ENCODE measurements at regions not wholly inside any gene's neighbourhood (a gene's known extent, or its start where the extent isn't known, plus 50 kb on each side); places are given as distances from the start of the nearest gene placed in this dataset.

- DNase-seq (ENCODE audit: low spot score), result no peak
Measured at GRCh38 chr5:167503926-167504720, 787.3 kb upstream of the WWC1 start.

- no peak for DNase-seq (ENCODE audit: low spot score)
Measured at GRCh38 chr5:167507463-167508233, 783.8 kb upstream of the WWC1 start.

GRCh38 chr5:167509076-167509475 is 782.4 kb upstream of the WWC1 start:
- DNase-seq (ENCODE audit: low spot score), result no peak

GRCh38 chr5:167511276-167511675 is 780.2 kb upstream of the WWC1 start:
- no peak for DNase-seq (ENCODE audit: low spot score)

- no peak for DNase-seq (ENCODE audit: low spot score)
Measured at GRCh38 chr5:167512111-167512510, 779.3 kb upstream of the WWC1 start.

GRCh38 chr5:167513381-167513780 is 778.1 kb upstream of the WWC1 start:
- no peak for DNase-seq (ENCODE audit: low spot score)

GRCh38 chr5:167514461-167514860 is 777.0 kb upstream of the WWC1 start:
- DNase-seq (ENCODE audit: low spot score), result no peak

GRCh38 chr5:167525004-167525403 is 766.4 kb upstream of the WWC1 start:
- no peak for DNase-seq (ENCODE audit: low spot score)

- DNase-seq (ENCODE audit: low spot score), result no peak
Measured at GRCh38 chr5:167528651-167529050, 762.8 kb upstream of the WWC1 start.

GRCh38 chr5:167530548-167530947 is 760.9 kb upstream of the WWC1 start:
- DNase-seq (ENCODE audit: low spot score), result no peak

- DNase-seq (ENCODE audit: low spot score), result no peak
Measured at GRCh38 chr5:167533814-167534795, 757.3 kb upstream of the WWC1 start.

- no peak for DNase-seq (ENCODE audit: low spot score)
Measured at GRCh38 chr5:167539747-167540146, 751.7 kb upstream of the WWC1 start.

GRCh38 chr5:167546270-167546669 is 745.2 kb upstream of the WWC1 start:
- DNase-seq (ENCODE audit: low spot score), result no peak

- no peak for DNase-seq (ENCODE audit: low spot score)
Measured at GRCh38 chr5:167552356-167552755, 739.1 kb upstream of the WWC1 start.

- no peak for DNase-seq (ENCODE audit: low spot score)
Measured at GRCh38 chr5:167553511-167553910, 737.9 kb upstream of the WWC1 start.

GRCh38 chr5:167554564-167555290 is 736.7 kb upstream of the WWC1 start:
- DNase-seq (ENCODE audit: low spot score), result no peak

- DNase-seq (ENCODE audit: low spot score), result no peak
Measured at GRCh38 chr5:167555565-167556166, 735.8 kb upstream of the WWC1 start.

GRCh38 chr5:167557359-167557758 is 734.1 kb upstream of the WWC1 start:
- no peak for DNase-seq (ENCODE audit: low spot score)

GRCh38 chr5:167561796-167562195 is 729.6 kb upstream of the WWC1 start:
- DNase-seq (ENCODE audit: low spot score), result no peak

GRCh38 chr5:167564275-167564674 is 727.2 kb upstream of the WWC1 start:
- DNase-seq (ENCODE audit: low spot score), result no peak

Measured in HuH-7.5 (cell line).